22Rv1 (cell line): ENCODE measurements at regions not wholly inside any gene's neighbourhood (a gene's known extent, or its start where the extent isn't known, plus 50 kb on each side); places are given as distances from the start of the nearest gene placed in this dataset.

ENCODE experiments used
- ZFX ChIP-seq: fragments of 450-650 bp; IDR thresholded peaks from 2 replicates; pipeline ENCODE4 v1.6.1; 2017; ENCODE audit warnings: antibody characterized with exemption, borderline replicate concordance
- TF ChIP-seq, protein P1 (sequence below): fragments of 450-650 bp; IDR thresholded peaks from 2 replicates; pipeline ENCODE4 v1.5.1; 2017; ENCODE audit warnings: mild to moderate bottlenecking

DNA sequence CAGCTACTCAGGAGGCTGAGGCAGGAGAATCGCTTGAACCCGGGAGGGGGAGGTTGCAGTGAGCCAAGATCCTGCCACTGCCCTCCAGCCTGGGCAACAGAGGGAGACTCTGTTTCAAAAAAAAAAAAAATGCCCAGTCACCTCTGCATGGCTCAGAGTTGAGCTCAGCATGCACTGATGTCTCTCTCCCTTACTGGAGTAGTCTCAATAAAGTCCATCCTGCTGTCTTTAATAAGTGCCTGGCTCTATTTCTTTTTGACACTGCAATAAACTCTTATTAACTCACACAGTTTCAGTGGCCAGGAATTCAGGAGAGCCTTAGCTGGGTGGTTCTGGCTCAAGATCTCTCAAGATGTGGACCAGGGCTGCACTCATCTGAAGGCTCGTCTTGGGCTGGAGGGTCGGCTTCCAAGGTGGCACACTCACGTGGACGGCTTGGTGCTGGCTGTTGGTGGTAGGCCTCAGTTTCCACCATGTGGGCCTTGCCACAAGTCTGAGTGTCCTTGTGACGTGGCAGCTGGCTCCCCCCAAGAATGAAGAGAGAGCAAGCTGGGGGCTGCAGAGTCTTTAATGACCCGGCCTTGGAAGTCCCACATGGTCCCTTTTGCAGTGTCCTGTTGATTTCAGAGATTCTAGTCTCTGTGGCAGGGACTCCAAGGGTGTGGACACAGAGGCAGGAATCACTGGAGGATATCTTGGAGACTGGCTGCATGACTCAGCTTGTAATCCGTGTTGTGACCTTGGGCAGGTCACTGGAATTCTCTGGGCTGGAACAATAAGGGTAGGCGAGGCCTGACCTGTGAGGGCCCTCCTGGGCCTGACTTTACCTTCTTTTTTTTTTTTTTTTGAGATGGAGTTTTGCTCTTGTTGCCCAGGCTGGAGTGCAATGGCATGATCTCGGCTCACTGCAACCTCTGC, 85.9 kb upstream of the KMT2C start:
- TF ChIP-seq, protein P1, sequence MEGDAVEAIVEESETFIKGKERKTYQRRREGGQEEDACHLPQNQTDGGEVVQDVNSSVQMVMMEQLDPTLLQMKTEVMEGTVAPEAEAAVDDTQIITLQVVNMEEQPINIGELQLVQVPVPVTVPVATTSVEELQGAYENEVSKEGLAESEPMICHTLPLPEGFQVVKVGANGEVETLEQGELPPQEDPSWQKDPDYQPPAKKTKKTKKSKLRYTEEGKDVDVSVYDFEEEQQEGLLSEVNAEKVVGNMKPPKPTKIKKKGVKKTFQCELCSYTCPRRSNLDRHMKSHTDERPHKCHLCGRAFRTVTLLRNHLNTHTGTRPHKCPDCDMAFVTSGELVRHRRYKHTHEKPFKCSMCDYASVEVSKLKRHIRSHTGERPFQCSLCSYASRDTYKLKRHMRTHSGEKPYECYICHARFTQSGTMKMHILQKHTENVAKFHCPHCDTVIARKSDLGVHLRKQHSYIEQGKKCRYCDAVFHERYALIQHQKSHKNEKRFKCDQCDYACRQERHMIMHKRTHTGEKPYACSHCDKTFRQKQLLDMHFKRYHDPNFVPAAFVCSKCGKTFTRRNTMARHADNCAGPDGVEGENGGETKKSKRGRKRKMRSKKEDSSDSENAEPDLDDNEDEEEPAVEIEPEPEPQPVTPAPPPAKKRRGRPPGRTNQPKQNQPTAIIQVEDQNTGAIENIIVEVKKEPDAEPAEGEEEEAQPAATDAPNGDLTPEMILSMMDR = no peak
- TF ChIP-seq ZFX = no peak
